ENCODE measurements at regions not wholly inside any gene's neighbourhood (a gene's known extent, or its start where the extent isn't known, plus 50 kb on each side); places are given as distances from the start of the nearest gene placed in this dataset.

GRCh38 chr11:95577716-95578460 lies 211.7 kb downstream of the FAM76B start:
- TF ChIP-seq CTCF (IDR thresholded peaks at IDR 0.05): no peak
- TF ChIP-seq EZH2 (IDR thresholded peaks at IDR 0.05; ENCODE audit: borderline replicate concordance, insufficient read depth, low read depth, low read length, poor library complexity, severe bottlenecking): no peak

All from B cell (primary cell).